ENCODE measurements at regions not wholly inside any gene's neighbourhood (a gene's known extent, or its start where the extent isn't known, plus 50 kb on each side); places are given as distances from the start of the nearest gene placed in this dataset.
A peak's percentile ranks its signal among the peaks of the same experiment; 100 is the strongest.
"Not testable (repeated sequence)": the region's sequence is repeated elsewhere in the genome, so short reads cannot be mapped to it uniquely, and the experiment has no call there.

DNA sequence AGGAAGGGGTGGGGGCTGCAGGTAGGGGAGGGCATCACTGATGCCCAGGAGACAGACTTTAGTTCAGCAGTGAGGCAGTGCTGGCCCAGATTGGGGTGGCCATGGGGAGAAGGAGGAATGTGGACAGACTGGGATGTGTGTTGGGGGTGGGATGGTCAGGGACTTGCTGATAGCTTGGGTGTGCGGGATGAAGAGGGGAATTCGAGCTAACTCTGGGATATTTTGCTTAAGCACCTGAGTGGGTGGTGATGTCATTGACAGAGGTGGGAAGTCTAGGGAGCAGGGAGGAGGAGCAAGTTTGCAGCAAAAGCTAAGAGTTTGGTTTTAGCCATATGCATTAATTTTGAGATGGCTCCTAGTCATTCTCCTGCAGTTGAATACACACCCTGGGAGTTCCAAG lies 207.5 kb downstream of the RPLP1 start:
- DNase-seq = no peak

DNA sequence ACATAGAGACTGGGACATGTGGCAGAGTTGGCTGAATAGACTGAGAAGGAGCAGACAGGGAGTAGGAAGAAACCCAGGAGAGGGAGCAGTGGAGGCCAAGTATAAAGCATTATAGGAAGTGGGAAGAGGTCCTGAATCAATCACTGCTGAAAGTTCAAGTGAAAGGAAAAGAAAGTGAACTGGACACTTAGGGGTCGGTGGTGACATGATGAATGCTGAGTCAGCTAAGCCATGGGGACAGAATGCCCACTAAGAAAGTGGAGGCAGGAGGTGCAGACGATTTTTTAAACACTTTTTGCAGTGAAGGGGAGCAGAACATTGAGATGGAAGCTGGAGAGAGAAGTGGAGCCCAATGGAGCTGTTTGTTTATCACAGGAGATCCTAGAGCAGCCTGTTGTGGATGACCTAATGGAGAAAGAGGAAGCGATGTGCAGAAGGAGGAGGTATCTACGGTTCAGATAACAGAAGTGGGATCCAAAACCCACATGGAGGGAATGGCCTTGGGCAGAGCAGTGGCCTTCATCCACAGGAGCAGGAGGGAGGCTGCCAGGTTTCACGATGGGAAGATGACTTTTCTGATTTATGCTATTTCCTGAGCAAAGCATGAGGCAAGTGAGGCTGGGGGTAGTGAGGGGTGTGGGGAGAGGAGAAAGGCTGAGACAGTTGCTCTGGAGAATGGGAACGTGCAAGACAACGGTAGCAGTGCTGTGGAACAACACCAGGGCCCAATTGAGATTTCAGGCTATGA lies 208.2 kb downstream of the RPLP1 start:
- no peak for DNase-seq

DNA sequence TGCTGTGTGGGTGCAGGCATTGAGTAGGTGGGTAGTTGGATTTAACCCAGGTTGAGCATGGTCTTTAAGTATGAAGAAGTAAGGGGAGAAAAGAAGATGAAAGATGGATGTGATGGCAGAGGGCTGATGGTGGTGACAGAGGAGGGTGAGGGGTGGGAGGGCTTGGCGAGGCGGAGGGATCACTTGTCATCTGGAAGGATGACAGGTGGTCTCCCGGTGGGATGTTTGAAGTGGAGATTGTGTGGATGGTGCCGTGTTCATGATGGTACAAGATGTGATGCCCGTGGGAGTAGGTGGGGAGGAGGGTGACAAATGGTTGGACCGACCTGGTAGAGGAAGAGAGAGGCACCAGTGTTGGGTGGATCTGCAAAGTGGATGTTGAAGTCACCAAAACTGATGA lies 208.8 kb downstream of the RPLP1 start:
- DNase-seq = no peak

DNA sequence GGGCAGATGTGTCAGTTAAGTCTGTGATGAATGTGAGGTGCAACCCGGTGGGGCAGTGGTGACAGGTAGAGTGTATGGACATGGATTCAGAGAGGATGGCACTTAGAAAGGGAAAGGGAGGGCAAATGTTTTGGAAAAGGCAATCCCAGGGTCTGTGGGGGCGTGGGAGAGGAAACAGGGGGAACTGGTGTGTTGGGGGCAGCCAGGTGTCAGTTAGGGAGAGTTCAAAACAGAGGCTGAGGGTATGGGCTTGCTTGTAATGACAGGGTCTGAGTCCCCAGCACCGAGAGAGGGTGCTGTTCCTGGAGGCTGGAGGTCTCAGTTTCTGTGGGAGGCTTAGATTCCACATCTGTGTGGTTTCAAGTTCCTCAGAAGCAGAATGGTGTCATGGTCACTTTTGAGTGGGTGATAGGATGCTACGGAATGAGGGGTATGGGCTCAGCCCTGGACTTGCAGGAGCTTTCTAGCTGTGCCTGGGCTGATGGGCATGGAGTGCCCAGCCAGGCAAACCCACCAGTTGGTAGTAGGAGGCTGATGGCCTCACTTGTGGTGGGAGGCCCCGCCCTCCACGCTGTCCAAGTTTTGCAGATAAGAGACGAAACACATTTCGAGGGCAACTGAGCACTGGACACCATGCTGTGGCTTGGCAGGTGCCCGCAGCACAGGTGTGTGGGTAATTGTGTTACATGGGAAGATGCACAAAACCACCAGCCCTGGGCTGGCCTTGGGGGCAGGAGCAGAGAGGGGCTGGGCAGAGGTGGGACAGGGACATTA lies 209.4 kb downstream of the RPLP1 start:
- DNase-seq = no peak

DNA sequence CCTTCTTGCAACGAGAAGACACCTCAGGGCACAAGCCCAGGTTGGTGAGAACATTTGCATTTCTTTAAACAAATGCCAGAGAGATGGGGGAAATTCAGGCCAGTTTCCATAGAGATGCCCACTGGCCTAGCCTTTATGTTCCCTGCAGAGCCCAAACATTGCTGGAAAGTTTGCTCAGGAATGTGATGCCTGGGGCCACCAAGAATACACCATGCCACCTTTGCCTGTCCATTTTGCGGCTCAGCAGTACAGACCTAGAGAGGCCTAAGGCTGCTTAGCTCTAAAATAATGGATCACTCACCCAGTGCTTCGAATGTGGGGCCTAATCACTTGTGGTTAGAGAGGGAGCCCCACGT lies 210.0 kb downstream of the RPLP1 start:
- no peak for DNase-seq

DNA sequence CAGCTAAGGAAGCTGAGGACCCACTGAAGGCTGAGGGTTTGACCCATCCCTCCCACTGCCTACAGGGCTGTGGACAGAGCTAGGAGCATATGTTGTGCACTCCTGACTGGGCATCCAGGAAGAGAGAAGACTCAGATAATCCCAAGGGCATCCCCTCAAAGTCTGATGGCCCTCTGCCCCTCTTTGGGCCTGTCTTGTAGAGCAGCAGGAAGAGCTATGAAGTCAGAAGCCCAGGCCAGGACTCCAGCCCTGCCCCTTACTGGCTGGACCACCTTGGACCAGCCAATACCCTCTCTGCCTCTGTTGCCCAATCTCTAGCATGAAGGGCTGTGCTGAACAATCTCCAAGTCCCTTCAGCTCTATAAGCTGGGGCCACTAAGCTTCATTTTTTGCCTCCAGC lies 210.8 kb downstream of the RPLP1 start:
- DNase-seq = no peak

DNA sequence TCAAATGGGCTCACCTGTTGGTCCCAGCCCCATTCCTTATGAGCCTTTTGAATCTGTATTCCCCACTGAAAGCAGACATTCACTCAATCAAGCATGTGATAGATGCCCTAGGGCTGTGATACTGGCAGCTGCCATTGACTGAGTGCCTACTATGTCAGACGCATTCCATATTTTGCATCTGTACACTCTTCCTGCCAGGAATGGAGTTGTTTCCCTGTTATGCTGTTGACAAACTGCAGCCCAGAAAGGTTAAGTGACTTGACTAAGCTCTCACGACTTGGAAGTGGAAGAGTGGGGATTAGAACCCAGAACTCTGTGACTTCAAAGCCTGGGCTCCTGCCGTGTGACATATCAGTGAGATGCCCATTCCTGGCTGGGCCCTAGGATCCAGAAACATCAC lies 211.4 kb downstream of the RPLP1 start:
- DNase-seq = no peak

DNA sequence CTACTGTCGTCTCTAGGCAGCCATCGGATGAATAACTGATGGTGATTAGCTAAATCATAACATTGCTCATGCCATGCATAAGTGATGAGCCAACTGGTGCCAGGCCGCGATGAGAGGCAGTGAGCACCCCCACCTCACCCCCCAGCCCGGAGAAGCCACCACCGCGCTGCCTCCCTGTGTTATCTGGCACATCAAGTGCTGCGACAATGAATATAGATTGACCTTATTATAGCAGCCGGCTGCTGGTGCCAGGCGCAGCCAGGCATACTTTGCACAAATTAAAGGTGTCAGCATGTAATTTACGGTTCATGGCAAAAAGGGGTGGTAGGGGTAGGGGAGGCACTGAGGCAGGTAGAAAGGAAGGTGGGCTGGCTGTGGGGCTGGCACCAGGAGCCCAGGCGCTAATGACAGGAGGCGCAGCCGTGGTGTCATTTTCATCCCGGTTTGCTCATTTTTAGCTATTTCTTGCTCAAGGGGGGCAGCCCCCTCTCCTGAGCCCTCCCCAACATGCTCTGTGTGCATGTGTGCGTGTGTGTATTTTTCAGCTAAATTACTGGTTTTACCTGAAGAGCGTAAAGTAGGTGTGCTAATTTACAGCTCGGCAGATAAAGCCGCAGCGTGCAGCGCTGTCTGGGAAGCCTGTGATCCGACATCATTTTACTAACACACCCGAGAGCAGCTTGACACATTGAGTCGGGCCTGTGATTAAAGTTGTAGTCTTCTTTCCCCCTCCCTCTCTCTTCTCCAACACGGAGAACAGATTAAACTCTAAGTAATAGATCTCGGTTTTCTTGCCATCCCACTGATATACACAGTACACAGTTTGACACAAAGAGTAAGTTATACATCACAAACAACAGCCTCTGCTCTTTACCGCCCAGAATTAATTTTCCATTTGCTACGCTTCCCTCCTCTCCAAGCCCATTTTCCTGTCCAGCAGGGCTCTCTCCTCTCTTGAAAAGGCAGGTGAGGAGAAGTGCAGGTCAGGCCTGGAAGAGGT lies 212.3 kb downstream of the RPLP1 start:
- peak; percentile 59 for DNase-seq

DNA sequence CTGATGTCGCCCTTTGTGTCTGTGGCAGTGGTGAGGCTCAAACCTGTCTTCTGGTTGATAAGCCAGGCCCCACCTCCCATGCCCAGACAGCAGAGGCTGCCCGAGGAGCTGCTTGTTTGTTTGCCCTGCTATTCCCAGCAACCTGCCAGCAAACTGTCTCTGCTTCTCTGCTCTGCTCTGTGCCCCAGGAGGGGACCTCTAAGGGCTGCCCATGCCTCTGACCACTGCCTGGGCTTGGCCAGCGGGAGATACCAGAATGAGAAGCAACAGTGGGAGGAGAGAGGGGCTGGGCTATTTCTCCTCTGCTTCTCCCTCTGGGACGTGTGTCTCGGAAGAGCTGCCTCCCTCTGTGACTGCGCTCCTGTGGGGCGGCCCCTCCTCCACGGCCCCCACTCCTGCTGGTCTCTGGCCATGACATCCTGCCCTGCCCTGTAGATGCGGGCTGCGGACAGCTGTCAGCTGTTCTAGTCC lies 213.1 kb downstream of the RPLP1 start:
- no peak for DNase-seq

DNA sequence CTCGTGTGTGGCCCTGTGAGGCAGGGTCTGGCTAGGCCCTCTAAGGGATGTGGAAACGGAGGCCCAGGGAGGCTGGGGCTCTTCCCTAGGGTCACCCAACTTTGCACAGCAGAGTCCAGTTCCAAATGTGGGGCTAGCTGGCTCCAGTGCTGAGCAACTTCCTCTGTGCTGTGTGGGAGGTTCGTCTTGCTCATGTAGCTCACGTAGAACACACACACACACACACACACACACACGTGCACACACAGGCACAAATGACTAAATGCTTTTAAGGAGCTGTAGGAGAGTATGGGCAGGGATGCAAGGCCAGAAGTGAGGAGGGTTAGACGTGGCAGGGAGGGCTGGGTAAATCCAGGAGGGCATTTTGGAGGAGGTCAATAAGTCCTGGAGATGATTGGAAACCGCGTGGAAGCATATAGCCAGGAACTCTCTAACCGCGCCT lies 213.8 kb downstream of the RPLP1 start:
- no peak for DNase-seq

DNA sequence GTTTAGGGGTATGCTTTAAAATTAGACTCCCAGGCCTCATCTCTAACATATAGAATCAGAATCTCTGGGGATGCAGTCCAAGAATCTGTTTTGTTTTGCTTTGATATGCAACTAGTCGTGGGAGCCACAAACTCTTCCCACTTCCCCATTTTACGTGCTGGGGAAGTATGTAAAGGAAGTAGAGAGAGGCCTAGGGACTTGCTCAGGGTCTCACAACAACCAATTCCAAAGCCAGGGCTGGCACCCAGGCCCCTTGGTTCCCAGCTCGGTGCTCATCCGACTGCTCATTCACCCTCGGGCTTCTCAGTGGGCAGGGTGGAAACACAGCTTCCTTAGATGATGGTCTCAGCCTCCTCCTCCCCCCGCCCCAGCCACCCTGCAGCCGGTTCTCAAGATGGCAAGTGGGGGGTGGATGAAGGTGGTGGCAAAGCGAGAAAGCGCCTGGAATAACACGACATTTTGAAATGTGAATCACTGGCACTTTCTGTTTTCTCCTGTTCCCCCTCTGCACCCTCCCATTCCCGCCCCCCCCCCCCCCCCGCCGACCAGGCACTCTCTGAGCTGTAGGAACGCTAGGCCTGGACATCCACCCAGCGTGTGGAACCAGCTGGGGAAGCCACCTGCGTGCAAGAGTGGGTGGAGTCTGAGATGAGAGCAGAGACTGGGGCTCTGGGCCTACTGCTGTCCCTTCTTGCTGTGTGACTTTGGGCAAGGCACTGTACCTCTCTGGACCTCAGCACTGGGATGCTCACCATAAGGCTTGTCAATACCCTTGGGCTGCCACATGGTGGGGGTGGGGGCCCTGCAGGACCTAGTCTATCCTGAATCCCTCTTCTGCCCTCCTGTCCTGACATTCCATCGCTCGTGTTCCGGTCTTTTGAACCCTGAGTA lies 214.5 kb downstream of the RPLP1 start:
- no peak for DNase-seq

DNA sequence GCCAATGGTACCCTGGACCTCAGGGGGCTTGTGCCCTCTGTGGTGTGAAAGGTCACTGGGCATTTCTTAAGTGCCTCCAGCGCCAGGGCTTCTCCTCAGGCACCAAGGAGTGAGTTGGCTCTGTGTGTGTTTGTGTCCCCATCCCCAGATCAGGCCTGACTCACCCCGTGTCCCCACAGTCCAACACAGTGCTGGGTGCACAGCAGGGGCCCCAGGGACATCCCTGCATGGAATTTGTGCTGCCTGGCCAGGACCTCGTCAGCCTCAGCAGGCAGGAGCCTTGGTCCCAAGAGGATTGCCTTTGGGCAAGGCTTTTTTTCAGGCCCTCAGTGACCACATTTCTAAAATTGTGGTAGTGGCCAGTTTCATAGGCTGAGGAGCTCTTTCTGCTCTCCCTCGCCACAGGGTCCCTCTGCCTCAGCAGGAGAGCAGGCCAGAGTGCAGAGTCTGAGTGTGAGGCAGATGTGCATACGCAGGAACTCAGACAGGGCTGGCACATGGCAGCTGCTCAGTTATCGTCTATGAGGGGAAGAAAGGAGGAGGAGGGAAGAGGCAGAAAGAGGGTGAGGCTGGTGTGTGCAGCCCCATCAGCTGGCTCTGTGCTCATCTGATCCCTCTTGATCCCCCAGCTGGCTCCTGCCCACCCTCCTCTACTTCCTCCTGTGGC lies 215.6 kb downstream of the RPLP1 start:
- no peak for DNase-seq

DNA sequence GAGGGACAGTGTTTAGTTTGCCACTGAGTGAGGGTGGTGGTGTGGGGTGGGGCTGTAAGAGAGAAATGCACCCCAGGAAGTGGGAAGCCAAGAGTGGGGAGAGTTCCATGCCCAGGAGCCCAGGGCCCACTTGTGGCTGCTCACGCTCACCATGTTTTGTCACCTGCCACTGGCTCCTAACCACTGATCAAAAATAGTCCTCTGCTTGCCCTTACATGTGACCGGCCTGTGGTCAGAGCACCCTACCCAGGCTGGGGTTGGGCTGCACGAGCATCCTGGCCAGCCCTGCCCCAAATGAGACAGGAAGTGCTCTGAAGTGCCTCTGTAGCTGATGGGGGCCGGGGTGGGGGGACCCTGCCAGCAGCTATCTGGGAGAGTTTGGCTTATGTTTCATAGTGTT lies 216.3 kb downstream of the RPLP1 start:
- DNase-seq = no peak

DNA sequence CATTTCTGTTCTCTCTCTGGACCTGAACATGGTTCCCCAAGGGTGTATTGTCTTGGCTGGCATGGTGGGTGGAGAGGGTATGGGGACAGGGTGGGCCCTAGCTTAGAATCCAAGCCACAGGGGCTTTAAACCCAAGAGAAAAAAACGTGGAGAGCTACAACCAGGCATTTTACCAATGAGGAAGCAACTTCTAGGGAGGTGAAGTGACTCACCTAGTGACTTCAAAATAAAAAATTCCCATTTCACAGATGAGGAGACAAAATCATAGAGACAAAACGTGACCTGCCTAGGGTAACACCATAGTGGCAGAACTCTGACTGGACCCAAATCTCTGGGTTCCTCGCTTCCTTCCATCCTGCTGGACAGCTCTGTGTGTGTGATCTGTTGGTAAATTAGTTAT lies 216.8 kb downstream of the RPLP1 start:
- no peak for DNase-seq

DNA sequence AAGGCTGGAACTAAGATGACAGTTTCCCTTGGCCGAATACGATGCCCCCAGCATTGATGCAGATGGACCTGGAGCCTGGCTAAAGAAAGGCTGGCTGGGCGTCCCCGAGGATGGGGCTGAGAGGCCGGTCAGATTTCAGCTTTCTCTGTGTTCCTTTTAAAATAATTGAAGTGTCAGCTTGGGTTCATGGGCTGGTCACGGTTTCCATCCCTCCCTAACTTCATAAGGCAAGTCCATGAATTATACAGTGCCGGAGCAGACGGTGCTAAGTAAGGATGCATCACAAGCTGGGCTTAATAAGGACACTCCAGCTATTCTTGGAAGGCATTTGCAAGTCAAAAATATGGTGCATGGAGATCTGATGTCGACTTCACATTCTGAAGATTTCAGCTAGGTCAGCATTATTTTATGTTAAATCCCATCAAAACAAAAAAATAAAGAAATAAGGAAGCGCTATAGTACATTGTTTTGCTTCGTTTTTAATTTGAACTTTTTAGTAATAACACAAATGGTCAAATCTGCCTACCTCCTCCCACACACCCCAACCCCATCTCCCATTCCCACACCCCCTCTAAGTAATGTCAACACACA lies 220.8 kb downstream of the RPLP1 start:
- no peak for DNase-seq

DNA sequence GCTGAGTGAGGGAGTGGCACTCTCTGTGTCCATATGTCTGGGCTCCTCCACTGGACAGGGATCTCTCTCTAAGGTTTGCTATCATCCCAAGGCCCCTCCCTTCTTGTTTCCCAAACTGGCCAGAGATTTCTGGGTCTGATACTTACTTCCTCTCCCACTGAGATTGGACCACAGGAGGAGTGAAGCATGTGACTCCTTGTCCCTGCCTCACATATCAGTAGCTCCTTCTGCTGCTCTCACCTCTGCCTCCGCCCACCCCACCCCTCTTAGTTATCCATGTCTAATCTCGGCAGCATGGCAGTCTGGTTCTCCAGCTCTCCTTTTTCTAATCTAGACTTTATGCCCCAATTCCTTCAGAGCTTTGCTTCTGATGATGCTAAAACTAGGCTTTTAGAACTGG lies 223.1 kb downstream of the RPLP1 start:
- DNase-seq = no peak

DNA sequence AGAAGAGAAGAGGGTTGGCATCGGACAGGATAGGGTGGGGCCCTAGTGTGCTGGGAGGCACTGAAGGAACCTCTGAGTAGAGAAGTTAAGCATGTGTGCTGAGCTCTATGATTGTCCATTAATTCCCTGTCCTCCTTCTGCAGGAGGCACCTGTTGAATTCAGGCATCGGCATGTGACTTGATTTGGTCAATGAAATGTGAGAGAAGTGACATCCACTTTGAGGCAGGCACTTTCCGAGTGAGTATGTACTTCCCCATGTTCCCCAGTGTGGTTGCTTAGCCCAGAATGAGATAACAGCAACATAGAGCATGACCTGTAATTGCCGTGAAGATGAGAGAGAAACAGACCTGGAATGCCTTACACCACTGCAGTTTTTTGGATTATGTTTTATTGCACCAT lies 224.8 kb downstream of the RPLP1 start:
- DNase-seq = no peak

DNA sequence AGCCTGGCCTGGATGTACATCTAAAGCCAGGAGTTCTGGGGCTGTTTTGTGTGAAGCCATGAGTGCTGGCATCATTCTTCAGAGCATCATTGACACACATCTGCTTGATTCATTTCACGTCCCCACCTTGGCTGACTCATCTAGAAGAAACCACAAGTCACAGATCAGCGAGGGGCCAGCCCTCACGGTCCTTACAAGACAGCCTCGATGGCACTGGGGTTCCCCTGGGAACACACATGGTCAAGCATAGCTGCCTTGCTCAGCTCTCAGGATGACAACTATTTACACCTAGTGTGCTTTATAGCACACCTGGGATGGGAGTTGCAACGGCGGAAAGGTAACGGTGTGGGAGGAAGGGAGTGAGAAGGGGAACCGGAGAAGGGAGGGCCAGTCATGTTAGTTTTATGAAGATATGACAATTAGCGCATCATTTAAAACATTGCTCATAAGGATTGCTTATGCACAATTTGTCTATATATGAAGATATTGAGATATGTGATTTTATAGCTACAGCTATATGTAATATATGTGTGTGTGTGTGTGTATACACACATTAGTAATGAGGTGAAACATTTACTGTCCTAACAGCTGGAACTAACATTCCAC lies 227.1 kb downstream of the RPLP1 start:
- DNase-seq = no peak

DNA sequence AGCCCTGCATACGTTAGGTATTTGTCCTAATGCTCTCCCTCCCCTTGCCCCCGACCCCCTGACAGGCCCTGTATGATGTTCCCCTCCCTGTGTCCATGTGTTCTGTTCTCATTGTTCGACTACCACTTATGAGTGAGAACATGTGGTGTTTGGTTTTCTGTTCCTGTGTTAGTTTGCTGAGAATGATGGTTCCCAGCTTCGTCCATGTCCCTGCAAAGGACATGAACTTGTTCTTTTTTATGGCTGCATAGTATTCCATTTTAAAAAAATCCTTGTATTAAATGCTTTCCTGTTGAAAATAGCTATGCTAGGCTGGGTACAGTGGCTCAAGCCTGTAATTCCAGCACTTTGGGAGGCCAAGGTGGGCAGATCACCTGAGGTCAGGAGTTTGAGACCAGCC lies 232.2 kb downstream of the RPLP1 start:
- DNase-seq = not testable (repeated sequence)

All from NCI-H1436 treated with DMSO at 0.1 percent for 48 hours (cell line).